ENCODE measurements at regions not wholly inside any gene's neighbourhood (a gene's known extent, or its start where the extent isn't known, plus 50 kb on each side); places are given as distances from the start of the nearest gene placed in this dataset.

DNA sequence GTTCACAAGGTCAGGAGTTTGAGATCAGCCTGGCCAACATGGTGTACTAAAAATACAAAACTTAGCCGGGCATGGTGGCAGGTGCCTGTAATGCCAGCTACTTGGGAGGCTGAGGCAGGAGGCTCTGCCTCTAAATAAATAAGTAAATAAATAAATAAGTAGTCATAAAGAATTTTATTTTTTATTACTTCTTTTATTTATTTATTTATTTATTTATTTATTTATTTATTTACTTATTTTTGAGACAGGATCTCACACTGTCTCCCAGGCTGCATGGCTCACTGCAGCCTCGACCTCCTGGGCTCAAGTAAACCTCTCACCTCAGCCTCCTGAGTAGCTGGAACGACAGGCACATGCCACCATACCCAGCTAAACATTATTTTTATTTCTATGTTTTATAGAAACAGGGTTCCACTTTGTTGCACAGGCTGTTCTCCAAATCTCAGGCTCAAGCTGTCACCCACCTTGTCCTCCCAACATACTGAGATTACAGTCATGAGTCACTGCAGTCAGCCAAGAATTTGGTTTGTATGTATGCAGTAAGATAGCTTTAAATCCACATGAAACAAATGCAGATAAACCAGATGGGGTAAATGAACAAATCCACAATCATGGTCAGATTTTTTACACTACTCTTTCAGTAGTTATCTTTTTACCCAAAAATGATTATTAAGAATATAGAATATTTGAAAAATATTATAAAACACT lies 523.3 kb upstream of the RGS18 start:
- no peak for TF ChIP-seq POLR2A (IDR thresholded peaks at IDR 0.05)
- TF ChIP-seq, protein P1, sequence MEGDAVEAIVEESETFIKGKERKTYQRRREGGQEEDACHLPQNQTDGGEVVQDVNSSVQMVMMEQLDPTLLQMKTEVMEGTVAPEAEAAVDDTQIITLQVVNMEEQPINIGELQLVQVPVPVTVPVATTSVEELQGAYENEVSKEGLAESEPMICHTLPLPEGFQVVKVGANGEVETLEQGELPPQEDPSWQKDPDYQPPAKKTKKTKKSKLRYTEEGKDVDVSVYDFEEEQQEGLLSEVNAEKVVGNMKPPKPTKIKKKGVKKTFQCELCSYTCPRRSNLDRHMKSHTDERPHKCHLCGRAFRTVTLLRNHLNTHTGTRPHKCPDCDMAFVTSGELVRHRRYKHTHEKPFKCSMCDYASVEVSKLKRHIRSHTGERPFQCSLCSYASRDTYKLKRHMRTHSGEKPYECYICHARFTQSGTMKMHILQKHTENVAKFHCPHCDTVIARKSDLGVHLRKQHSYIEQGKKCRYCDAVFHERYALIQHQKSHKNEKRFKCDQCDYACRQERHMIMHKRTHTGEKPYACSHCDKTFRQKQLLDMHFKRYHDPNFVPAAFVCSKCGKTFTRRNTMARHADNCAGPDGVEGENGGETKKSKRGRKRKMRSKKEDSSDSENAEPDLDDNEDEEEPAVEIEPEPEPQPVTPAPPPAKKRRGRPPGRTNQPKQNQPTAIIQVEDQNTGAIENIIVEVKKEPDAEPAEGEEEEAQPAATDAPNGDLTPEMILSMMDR (IDR thresholded peaks at IDR 0.05) = no peak
- no peak for TF ChIP-seq EP300 (IDR thresholded peaks at IDR 0.05)
- no peak for TF ChIP-seq POLR2AphosphoS5 (IDR thresholded peaks at IDR 0.05)
- Histone ChIP-seq H3K27me3 (no peaks in the 10 kb centered on the region), H3K9me3 (no peaks in the 10 kb centered on the region), H3K4me3 (no peak overlapping the region), H3K36me3 (no peaks in the 10 kb centered on the region), H3K4me1 (no peaks in the 10 kb centered on the region), H3K27ac (no peak overlapping the region)
- no peak for ATAC-seq (ENCODE audit: low FRiP score in 2 of 2)
- DNase-seq = no peak
- 80% methylated on average over 3 of the region's 3 CpGs for WGBS, 2 donors

DNA sequence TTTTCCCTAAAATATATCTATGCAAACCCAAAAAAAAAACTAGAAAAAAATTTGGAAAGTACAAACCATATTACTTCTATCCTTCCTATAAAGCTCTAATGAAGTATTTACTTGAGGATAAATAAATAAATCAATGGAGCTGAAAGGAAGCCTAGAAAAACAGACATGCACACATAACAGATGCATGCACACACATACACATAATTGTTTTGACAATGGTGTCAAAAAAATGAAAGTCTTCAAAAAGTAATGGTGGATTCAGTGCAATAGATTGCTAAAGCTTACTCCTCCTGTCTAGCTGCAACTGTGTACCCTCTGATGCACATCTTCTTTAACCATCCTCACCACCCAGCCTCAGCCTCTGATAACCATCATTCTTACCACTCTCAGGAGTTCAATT lies 521.9 kb upstream of the RGS18 start:
- H3K4me3 ChIP-seq = no peak overlapping the region
- TF ChIP-seq EP300 (IDR thresholded peaks at IDR 0.05) (no peak), POLR2A (IDR thresholded peaks at IDR 0.05) (no peak), POLR2AphosphoS5 (IDR thresholded peaks at IDR 0.05) (no peak)
- TF ChIP-seq, protein P1 (IDR thresholded peaks at IDR 0.05) = no peak
- no peak overlapping the region for H3K27ac ChIP-seq
- no peaks in the 10 kb centered on the region for H3K27me3 ChIP-seq
- no peaks in the 10 kb centered on the region for H3K36me3 ChIP-seq
- no peaks in the 10 kb centered on the region for H3K9me3 ChIP-seq
- no peaks in the 10 kb centered on the region for H3K4me1 ChIP-seq
- no peak for DNase-seq
- no peak for ATAC-seq (ENCODE audit: low FRiP score in 2 of 2)

DNA sequence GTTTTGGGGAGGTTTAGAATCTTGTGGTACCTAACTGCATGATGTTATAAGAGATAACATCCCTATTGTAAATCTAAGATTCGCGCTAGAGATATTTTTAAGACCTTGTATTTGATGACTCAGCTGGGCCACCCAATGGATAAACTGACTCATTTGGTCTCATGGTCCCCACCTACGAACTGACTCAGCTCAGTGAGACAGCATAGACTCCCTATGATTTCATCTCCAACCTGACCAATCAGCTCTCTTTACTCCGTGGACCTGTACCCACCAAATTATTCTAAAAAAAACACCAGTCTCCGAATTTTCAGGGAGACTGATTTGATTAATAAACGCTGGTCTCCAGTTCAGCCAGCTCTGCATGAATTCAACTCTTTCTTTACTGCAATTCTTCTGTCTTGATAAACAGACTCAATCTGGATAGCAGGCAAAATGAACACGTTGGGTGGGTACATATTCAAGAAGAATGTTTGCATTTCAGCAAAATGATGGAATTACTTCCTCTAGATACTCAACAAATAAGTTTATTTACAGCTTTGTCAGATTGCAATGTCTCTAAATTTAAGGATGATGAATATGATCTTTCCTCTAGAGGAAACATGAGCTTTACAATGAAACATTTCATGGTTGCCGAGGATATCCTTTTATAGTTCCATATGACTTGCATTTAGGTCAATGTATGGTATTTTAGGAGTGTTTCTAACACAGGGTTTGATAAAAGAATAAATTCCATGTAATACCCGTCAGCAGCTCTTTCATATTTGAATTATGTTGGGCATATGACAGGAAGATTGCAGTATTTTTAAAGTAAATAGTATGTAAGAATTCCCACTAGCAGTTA lies 516.6 kb upstream of the RGS18 start:
- Histone ChIP-seq H3K36me3 (no peaks in the 10 kb centered on the region), H3K27ac (no peak overlapping the region), H3K4me1 (no peaks in the 10 kb centered on the region), H3K27me3 (no peaks in the 10 kb centered on the region), H3K4me3 (no peak overlapping the region), H3K9me3 (no peaks in the 10 kb centered on the region)
- ATAC-seq (ENCODE audit: low FRiP score in 2 of 2) (no peak), DNase-seq (no peak)
- 68 to 71% methylated on average over 9 of the region's 9 CpGs for WGBS, 2 donors
- TF ChIP-seq EP300 (IDR thresholded peaks at IDR 0.05) (no peak), POLR2A (IDR thresholded peaks at IDR 0.05) (no peak)
- TF ChIP-seq, protein P1 (IDR thresholded peaks at IDR 0.05) = no peak

DNA sequence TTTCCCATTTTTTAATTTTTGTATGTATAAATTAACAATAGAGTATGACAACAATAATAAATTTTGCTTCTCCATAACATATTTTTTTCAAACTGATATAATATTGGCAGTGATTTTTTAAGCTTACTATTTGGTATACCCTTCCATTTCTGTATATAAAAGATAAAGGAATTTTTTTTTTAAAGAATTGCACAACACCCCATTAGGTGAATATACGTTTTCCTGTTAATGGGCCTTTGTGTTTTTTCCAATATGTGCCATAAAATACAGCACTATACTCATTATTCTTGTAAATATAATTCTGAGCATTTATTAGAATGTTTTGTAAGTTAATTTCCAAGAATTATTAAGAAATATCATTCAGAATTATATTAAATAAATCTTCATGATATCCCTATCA lies 515.2 kb upstream of the RGS18 start:
- no peaks in the 10 kb centered on the region for H3K4me1 ChIP-seq
- no peaks in the 10 kb centered on the region for H3K27me3 ChIP-seq
- ATAC-seq (ENCODE audit: low FRiP score in 2 of 2) = no peak
- H3K27ac ChIP-seq = no peak overlapping the region
- no peaks in the 10 kb centered on the region for H3K36me3 ChIP-seq
- TF ChIP-seq POLR2A (IDR thresholded peaks at IDR 0.05) (no peak), POLR2AphosphoS5 (IDR thresholded peaks at IDR 0.05) (no peak), EP300 (IDR thresholded peaks at IDR 0.05) (no peak)
- TF ChIP-seq, protein P1 (IDR thresholded peaks at IDR 0.05) = no peak
- no peaks in the 10 kb centered on the region for H3K9me3 ChIP-seq
- no peak for DNase-seq
- WGBS, 2 donors = 34 to 79% methylated on average over 1 of the region's 1 CpG
- no peak overlapping the region for H3K4me3 ChIP-seq

Measured in upper lobe of left lung (tissue), 6 donors.